ENCODE measurements at regions not wholly inside any gene's neighbourhood (a gene's known extent, or its start where the extent isn't known, plus 50 kb on each side); places are given as distances from the start of the nearest gene placed in this dataset.

DNA sequence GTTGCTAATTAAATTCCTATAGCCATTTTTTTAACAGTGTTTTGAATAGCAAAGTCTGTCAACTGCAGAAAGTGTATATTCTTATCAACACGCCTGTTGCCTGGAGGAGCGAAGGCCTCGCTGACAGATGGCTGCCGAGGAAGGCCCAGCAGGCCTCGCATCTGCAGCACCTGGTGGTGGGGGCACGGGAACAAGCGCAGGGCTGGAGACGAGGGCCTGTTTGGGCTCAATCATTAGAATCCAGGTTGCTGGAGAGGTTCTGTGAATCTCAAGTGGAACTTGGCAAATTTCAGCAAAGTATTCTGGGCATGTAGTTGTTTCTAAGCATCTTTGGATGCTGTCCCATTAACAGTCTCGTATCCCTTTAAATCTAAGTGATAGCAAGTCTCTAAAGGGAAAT, 66.1 kb upstream of the FAM204A start:
- DNase-seq, result no peak

- DNase-seq, result no peak
Measured at GRCh38 chr10:118407777-118408176, 65.7 kb upstream of the FAM204A start.

GRCh38 chr10:118407026-118407425, 64.9 kb upstream of the FAM204A start:
- DNase-seq, result no peak

GRCh38 chr10:118405928-118406327, 63.8 kb upstream of the FAM204A start:
- no peak for DNase-seq

- DNase-seq, result no peak
Measured at GRCh38 chr10:118403967-118404366, 61.8 kb upstream of the FAM204A start.

- no peak for DNase-seq
Measured at GRCh38 chr10:118401708-118402193, 59.6 kb upstream of the FAM204A start.

- no peak for DNase-seq
Measured at GRCh38 chr10:118397391-118397790, 55.3 kb upstream of the FAM204A start.

- DNase-seq, result no peak
Measured at GRCh38 chr10:118395947-118396346, 53.8 kb upstream of the FAM204A start.

DNA sequence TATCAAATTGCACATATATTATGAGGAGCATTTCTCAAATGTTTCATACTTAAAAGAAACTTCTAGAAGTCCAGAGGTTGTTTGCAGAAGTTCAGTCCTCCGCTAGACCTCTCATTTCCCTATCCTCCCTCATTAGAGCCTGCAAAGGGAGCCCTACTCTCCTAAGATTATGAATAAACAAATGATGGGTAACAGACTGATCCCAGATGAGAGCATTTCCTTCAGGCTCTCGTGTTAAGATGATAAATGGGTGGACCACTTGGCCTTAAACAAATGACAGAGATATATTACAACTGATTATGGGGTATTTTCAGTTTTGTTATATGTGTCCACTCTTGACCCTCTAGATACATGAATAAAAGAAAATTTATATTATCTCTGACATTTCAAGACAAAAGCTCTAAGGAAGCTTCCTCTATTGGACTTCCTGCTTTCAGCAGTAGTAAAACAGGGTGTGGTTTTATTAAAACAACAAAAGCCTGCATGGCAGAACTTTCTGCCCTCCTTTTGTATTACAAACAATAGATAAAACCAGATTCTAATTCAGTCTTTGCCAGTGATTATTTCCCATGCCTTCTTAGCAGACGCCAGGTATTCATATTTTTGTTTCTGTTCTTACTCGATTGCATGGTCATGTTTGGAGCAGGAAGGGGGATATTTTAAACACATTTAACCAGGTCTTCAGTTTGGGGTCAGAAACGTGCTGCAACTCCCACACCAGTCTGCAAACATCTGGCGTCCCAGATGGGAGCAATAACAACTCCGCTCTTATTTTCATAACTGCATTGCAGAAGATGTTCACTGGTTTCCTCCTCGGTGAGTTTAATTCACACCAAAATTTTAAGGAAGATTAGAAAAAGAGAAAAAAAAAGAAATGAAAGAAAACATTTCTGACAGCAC, 52.4 kb upstream of the FAM204A start:
- DNase-seq, result no peak

DNA sequence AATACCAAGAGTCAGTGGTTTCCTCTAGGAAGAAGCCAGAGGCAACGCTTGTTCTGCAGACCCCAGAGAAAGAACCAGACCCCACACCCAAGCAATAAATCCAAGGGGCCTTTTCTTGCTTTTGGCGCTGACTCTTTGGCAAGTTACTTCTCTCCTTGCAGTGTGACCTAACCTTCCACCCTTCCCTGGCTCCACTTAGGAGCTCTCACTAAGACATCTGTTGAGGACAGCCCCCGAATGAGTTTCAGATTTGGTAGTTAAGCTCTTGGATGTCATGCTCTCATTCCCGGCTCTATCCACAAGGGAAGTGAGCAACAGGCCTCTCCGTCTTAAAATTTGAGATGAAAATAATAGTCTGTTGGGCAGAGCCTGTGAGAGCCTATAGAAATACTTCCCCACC, 50.6 kb upstream of the FAM204A start:
- DNase-seq, result no peak

Data from activated CD4-positive, alpha-beta T cell treated with anti-CD3 and anti-CD28 coated beads, Interleukin-2, amount 50 U/mL, for 16 hours (primary cell).